ENCODE measurements at regions not wholly inside any gene's neighbourhood (a gene's known extent, or its start where the extent isn't known, plus 50 kb on each side); places are given as distances from the start of the nearest gene placed in this dataset.
"Not testable (repeated sequence)": the region's sequence is repeated elsewhere in the genome, so short reads cannot be mapped to it uniquely, and the experiment has no call there.

DNA sequence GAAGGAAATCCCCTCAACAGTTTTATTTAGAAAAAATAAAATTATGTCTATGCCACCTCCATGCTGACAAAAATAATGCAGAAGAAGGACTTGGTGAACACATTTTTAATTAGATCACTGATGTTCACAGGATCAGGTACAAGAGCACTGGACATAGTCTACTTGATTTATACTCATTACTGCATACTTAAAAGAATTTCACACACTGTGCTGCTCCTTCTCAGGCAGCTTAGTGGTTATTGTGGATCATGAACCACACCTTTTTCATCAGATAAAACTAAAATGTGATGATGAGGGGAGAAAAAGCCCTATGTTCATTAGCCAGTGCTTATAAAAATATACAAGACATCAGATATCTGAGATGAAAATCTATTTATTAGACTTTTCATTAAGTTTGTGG is 103.3 kb upstream of the DPH5 start:
- no peak overlapping the region for H3K4me3 Mint-ChIP-seq
- no peak overlapping the region for H3K27ac Mint-ChIP-seq
- H3K36me3 ChIP-seq = no peaks in the 10 kb centered on the region
- H3K79me2 ChIP-seq (ENCODE audit: low read depth) = no peaks in the 10 kb centered on the region
- no peaks in the 10 kb centered on the region for H3K9me3 ChIP-seq (ENCODE audit: low read depth)
- no peak for TF ChIP-seq EZH2phosphoT487 (IDR thresholded peaks at IDR 0.05)
- no peaks in the 10 kb centered on the region for H3F3A ChIP-seq (ENCODE audit: low read depth)
- H3K4me1 ChIP-seq = peaks cover 7% of the 10 kb centered on the region
- no peaks in the 10 kb centered on the region for H4K20me1 ChIP-seq (ENCODE audit: low read depth)
- H3K36me3 Mint-ChIP-seq = no peaks in the 10 kb centered on the region
- H2AFZ ChIP-seq (replicated peaks) = no peak overlapping the region
- H3K27me3 ChIP-seq = no peaks in the 10 kb centered on the region
- no peak overlapping the region for H3K4me3 ChIP-seq
- H3K9ac ChIP-seq = no peak overlapping the region
- DNase-seq (ENCODE audit: low spot score) = no peak
- H3K4me1 Mint-ChIP-seq = peaks cover 28% of the 10 kb centered on the region
- H3K9me3 Mint-ChIP-seq = no peaks in the 10 kb centered on the region
- no peak overlapping the region for H3K4me2 ChIP-seq
- no peak overlapping the region for H3K27ac ChIP-seq
- peaks cover 4% of the 10 kb centered on the region for H3K27me3 Mint-ChIP-seq (ENCODE audit: insufficient read depth, low read depth)

GRCh38 chr1:101128211-101128727 is 102.7 kb upstream of the DPH5 start:
- Histone ChIP-seq H3K4me2 (no peak overlapping the region), H3K4me3 (no peak overlapping the region), H3K9me3 (ENCODE audit: low read depth) (no peaks in the 10 kb centered on the region), H3K9ac (no peak overlapping the region), H3K79me2 (ENCODE audit: low read depth) (no peaks in the 10 kb centered on the region), H3F3A (ENCODE audit: low read depth) (no peaks in the 10 kb centered on the region), H3K36me3 (no peaks in the 10 kb centered on the region), H4K20me1 (ENCODE audit: low read depth) (no peaks in the 10 kb centered on the region), H3K27ac (no peak overlapping the region), H3K27me3 (no peaks in the 10 kb centered on the region), H3K4me1 (peaks cover 7% of the 10 kb centered on the region), H2AFZ (replicated peaks) (peak overlapping the region; percentile 91)
- H3K27ac Mint-ChIP-seq = peak overlapping the region; percentile 72
- TF ChIP-seq EZH2 (IDR thresholded peaks at IDR 0.05) = no peak
- no peak for TF ChIP-seq CTCF (IDR thresholded peaks at IDR 0.05)
- no peak for TF ChIP-seq EZH2phosphoT487 (IDR thresholded peaks at IDR 0.05)
- peaks cover 4% of the 10 kb centered on the region for H3K27me3 Mint-ChIP-seq (ENCODE audit: insufficient read depth, low read depth)
- no peaks in the 10 kb centered on the region for H3K36me3 Mint-ChIP-seq
- H3K4me3 Mint-ChIP-seq = no peak overlapping the region
- DNase-seq (ENCODE audit: low spot score) = no peak
- no peaks in the 10 kb centered on the region for H3K9me3 Mint-ChIP-seq
- peaks cover 28% of the 10 kb centered on the region for H3K4me1 Mint-ChIP-seq

GRCh38 chr1:101124405-101124804 is 98.8 kb upstream of the DPH5 start:
- Histone ChIP-seq H3F3A (ENCODE audit: low read depth) (no peaks in the 10 kb centered on the region), H3K4me2 (no peak overlapping the region), H3K9me3 (ENCODE audit: low read depth) (no peaks in the 10 kb centered on the region), H3K27me3 (no peaks in the 10 kb centered on the region), H3K9ac (no peak overlapping the region), H2AFZ (replicated peaks) (no peak overlapping the region), H3K79me2 (ENCODE audit: low read depth) (no peaks in the 10 kb centered on the region), H3K4me1 (peaks cover 8% of the 10 kb centered on the region), H3K4me3 (no peak overlapping the region), H4K20me1 (ENCODE audit: low read depth) (no peaks in the 10 kb centered on the region), H3K36me3 (no peaks in the 10 kb centered on the region), H3K27ac (no peak overlapping the region)
- H3K9me3 Mint-ChIP-seq = no peaks in the 10 kb centered on the region
- TF ChIP-seq EZH2phosphoT487 (IDR thresholded peaks at IDR 0.05) = no peak
- TF ChIP-seq CTCF (IDR thresholded peaks at IDR 0.05) = no peak
- no peak for TF ChIP-seq EZH2 (IDR thresholded peaks at IDR 0.05)
- DNase-seq (ENCODE audit: low spot score) = no peak
- H3K4me1 Mint-ChIP-seq = peaks cover 18% of the 10 kb centered on the region
- no peak overlapping the region for H3K4me3 Mint-ChIP-seq
- peaks cover 4% of the 10 kb centered on the region for H3K27me3 Mint-ChIP-seq (ENCODE audit: insufficient read depth, low read depth)
- H3K27ac Mint-ChIP-seq = no peak overlapping the region
- H3K36me3 Mint-ChIP-seq = no peaks in the 10 kb centered on the region

- not testable (repeated sequence) for H3K9me3 ChIP-seq (ENCODE audit: low read depth); H3K27me3 Mint-ChIP-seq (ENCODE audit: insufficient read depth, low read depth); H3K4me1 ChIP-seq; H3K79me2 ChIP-seq (ENCODE audit: low read depth); H3K27me3 ChIP-seq; H3K36me3 ChIP-seq; H4K20me1 ChIP-seq (ENCODE audit: low read depth); H2AFZ ChIP-seq (replicated peaks); H3K9me3 Mint-ChIP-seq; H3K4me3 ChIP-seq; H3K36me3 Mint-ChIP-seq; H3K9ac ChIP-seq; H3K4me2 ChIP-seq; DNase-seq (ENCODE audit: low spot score); H3K27ac ChIP-seq; H3K27ac Mint-ChIP-seq; H3F3A ChIP-seq (ENCODE audit: low read depth); H3K4me3 Mint-ChIP-seq
- H3K4me1 Mint-ChIP-seq = peaks cover 18% of the 10 kb centered on the region
These were observed 98.3 kb upstream of the DPH5 start for GRCh38 chr1:101123904-101124303.

All from neural progenitor cell (in vitro differentiated cells).